SW480 (cell line): ENCODE measurements at regions not wholly inside any gene's neighbourhood (a gene's known extent, or its start where the extent isn't known, plus 50 kb on each side); places are given as distances from the start of the nearest gene placed in this dataset.
"Not testable (repeated sequence)": the region's sequence is repeated elsewhere in the genome, so short reads cannot be mapped to it uniquely, and the experiment has no call there.

Experiments used
- DNase-seq: peaks from one replicate; pipeline ENCODE4 v3.0.0-alpha.2; 2016; ENCODE audit warnings: low spot score

DNA sequence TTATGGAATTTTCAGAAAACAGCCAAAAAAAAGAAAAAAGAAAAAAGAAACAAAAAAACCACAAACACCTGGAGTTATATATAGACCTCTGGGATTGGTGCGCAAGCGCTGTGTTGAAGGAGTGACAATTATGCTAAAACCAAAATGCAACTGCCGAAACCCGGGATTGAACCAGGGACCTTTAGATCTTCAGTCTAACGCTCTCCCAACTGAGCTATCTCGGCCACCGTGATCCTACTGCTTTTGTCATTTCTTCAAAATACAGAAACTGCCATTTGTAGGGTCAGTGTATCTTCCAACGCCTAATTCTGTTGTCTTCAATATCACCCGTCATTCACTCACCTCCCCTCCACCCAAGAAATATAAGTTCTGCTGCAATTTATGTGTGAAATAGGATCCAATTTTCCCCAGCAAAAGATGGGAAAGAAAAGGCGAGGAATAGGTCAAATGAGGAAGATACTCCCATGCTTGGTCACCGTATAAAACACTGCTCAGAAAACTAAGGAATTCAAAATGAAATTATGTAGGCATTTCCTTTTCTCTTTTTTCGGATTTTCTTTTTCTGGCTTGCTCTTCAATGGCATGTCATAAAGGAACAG, 116.0 kb downstream of the TRIM27 start:
- DNase-seq = peak; percentile 20

DNA sequence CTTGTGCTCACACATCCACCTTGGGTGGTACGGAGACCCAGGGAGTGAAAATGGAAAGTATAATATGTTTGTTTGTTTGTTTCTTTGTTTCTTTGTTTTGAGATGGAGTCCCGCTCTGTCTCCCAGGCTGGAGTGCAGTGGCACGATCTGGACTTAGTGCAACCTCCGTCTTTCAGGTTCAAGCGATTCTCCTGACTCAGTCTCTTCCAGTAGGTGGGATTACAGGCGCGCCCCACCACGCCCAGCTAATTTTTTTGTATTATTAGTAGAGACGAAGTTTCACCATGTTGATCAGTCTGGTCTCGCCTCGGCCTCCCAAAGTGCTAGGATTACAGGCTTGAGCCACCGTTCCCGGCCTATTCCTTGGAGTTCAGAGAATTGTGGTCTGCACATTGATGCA, 115.4 kb downstream of the TRIM27 start:
- no peak for DNase-seq

DNA sequence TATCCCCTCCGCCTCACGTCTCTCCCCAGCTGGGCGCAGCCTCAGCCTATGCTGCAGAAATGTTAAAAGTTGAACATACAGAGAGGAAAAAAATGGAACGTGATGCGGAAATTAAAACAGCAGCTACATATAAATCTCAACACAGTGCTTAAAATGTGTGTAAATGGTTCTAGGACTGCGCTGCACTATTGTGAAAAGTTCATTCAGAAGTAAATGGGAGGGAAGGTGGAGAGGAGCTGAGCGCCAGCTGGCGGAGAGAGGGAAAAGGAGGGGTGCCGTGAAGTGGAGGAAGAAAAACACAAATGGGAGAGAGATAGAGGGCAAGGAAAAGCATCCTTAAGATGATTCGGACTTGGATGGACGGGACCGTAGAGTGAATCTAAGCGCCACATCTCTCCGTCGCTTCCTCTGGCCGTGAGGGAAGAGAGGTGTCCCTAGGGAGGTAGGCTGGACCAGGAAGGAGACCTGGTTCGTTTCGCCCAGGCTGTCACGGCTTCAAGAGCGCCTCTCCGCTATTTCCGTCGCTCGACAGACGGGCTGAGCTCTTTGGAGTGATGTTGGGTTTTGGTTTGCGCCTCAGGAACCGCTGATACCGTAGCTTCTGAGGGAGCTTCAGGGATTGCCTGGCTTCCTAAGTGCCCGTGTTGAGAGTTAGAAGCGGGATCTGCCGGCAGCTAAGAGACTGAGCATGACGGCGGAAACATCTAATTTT, 113.7 kb downstream of the TRIM27 start:
- no peak for DNase-seq

GRCh38 chr6:28810659-28811053, 113.1 kb downstream of the TRIM27 start:
- DNase-seq = no peak

GRCh38 chr6:28811873-28812272, 111.9 kb downstream of the TRIM27 start:
- no peak for DNase-seq

GRCh38 chr6:28812778-28813569, 110.8 kb downstream of the TRIM27 start:
- DNase-seq = no peak

DNA sequence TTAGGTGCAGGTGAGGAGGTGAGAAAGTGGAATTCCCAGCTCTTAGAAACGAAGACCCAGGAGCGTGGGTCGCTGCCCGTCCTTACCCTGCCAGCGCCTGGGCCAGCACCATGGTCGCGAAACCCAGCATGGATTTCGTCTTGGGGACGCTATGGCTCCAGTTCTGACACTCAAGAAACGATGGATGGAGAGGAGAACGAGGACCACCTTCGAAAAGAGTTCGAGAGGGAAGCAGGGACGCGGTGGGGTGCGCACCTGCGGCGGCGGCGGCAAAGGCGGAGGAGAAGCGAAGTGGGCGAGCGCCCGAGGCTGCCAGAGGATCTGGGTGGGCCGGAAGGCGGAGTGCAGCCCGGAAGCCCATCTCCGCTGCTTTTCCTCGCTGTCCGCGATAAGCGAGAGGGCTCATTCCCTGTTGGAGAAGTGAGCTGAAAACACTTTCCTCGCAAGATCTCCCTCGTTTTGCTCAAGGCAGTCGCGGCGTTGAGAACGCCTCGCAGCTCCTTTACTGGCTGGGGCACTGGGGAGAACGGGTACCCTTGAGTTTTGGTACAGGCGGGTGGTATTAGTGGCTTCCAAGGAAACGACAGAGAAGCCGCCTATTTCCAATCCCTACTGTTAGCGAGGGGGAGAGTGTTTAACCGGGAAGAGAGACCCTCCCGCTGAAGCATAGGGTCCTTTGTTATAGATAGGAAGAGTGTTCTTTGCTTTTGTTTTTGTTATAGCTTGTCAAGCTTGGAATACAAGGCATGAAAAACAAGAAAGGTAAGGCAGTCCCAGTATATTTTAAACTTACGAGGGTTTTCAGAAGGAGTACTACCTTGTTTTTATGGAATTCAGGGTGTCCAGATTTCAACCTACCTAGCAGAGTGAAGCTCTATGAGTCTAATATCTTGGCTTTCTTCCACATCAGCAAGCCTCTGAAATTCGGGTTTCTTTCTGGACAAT, 109.5 kb downstream of the TRIM27 start:
- DNase-seq = no peak

DNA sequence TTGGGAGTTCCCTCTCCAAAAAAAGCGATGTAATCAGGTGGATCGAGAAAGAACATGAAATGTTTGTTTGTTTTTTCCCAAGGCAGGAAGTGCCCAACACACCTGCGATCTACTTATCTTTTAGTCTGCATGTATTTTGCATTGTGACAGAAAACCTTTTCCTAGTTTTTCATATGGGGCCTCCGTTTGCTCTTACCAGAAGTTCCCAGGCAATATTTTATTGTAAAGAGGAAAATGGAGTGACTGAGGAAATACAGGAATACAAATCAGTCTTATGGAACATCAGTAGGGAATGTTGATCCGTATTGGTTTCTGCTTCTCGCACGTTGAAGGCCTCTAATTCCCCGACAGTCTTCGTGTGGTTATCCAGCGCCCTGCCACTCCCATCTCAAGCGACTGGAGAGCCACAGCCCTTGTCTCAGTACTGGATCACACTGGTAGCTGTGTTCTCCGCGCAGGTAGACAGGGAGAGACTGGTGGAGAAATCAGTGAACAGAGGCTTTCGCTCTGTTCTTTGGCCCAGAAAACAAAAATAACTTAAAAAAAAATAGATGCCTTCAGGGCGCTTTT, 107.4 kb downstream of the TRIM27 start:
- DNase-seq = no peak

- DNase-seq = no peak
Measured at GRCh38 chr6:28816909-28817807, 106.6 kb downstream of the TRIM27 start.

DNA sequence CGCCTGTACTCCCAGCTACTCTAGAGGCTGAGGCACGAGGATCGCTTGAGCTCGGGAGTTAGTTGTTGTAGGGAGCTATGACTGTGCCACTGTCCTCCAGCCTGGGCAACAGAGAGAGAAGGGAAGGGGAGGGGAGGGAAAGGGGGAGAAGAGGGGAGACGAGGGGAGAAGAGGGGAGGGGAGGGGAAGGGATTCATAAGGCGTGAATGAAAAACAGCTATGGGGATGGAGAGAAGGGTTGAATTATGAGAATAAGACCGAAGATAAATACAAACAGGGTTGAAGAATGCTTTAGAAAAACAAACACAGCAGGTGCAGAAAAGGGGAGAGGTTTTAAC, 106.0 kb downstream of the TRIM27 start:
- no peak for DNase-seq

DNA sequence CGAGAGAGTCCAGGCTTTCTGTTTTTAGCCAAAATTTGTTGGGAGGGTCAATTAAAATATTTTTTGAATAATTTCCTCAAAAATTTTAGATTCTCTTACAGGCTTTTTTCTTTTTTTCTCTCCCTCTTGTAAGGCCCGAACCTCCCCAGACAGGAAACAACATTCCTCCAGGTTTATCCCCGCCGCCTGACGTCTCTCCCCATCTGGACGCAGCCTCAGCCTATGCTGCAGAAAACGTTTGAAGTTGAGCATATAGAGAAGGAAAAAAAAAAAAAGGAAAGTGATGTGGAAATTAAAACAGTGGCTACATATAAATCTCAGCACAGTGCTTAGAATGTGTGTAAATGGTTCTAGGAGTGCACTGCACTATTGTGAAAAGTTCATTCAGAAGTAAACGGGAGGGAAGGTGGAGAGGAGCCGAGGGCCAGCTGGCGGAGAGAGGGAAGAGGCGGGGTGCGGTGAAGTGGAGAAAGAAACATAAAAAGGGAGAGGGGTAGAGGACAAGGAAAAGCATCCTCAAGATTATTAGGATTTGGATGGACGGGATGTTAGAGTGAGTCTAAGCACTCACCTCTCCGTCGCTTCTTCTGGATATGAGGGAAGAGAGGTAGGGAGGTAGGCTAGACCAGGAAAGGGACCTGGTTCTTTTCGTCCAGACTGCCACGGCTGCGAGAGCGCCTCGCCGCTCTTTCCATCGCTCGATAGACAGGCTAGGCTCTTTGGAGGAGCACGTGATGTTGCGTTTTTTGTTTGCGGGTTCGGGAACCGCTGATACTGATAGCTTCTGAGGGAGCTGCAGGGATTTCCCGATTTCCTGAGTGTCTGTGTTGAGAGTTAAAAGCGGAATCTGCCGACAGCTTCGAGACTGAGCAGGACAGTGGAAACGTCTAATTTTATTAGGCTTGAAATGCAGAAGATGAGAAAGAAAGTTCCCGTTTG, 98.7 kb downstream of the TRIM27 start:
- DNase-seq = no peak

DNA sequence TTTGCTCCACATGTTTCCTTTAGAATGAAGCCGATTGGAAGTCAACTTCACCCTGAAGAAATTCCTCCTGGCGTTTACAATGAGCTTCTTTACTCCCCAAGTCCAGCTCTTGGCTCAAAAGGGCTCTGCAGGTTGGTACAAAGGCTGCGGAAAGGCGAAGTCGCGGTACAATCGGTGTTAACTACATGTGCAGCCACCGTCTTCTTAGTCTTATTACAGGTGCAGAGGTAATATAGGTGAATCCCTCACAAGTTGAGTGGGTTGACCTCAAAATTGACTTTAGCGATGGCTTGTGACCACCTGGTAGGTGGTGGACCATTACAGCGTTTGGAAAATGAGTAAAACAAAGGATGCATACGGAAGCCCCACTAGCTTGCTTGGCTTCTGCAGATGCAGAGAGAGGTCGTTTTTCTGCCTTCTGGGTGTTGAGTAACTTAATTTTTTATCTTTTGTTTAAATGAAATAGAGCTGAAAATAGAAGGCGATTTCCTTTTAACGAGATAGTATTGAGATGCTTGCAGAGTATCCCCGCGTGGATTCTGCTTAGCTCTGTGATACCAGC, 98.0 kb downstream of the TRIM27 start:
- no peak for DNase-seq

DNA sequence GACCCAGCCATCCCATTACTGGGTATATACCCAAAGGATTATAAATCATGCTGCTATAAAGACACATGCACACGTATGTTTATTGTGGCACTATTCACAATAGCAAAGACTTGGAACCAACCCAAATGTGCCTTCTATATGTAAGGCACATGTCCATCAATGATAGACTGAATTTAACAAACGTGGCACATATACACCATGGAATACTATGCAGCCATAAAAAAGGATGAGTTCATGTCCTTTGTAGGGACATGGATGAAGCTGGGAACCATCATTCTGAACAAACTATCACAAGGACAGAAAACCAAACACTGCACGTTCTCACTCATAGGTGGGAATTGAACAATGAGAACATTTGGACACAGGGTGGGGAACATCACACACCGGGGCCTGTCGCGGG, 92.1 kb downstream of the TRIM27 start:
- not testable (repeated sequence) for DNase-seq

DNA sequence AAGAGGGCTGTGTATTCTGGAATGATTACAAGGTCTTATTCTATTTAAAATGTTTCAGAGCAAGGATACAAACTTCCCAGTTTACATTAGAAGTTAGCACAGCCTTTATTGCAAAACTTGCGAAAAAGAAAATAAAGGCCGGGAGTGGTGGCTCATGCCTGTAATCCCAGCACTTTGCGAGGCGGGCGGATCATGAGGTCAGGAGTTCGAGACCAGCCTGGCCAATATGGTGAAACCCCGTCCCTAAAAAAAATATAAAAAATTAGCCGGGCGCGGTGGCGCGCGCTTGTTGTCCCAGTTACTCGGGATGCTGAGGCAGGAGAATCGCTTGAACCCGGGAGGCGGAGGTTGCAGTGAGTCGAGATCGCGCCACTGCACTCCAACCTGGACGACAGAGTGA, 87.1 kb downstream of the TRIM27 start:
- not testable (repeated sequence) for DNase-seq

DNA sequence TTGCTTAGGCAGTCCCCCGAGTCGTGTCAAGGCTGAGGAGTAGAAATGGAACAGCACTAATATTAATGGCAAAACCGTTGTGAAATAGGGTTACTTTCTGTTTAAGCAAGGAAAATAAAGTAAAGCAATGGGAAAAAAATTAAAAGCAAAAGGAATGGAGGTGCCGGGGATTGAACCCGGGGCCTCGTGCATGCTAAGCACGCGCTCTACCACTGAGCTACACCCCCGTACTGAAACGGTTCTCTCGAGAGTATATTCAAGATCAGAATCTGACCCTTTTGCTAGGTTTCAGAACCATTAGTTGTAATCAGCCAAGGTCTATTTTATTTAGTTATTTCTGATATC, 85.5 kb downstream of the TRIM27 start:
- peak; percentile 61 for DNase-seq

DNA sequence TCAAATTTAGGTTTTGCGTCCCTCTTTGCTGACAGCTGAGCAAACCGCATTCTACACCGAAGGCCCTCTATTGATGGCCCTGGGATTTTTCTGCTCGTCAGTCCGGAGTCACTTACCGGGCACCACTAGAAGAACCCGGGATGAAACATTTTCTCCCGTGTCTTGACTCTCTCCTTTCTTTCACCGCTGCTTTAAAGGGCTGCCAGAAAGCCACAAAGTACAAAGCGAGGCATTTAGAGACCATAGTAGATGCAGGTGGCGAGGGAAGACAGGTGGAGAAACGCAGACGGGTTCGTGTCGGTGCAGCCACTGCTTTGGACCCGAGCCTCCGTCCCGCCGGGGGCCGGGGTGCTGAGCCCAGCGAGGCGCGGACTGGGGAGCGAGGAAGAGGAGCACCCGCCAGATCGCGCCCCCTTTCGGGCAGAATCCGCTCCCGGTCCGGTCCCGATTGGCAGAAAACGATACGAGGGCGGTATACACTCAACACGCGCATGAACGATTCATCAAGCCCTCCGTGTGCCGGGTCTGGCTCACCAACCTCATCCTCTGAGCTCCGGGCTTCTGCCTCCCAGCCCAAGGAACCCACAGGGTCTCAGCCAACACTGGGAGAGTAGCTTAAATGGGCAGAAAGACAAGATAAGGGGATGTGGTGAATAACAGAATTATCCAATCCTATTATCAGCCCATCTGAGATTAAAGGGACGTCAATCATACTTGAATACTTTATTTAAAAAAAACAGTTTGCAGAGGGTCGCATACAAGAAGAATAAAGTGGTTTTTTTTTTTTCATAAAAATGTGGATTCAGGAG, 84.9 kb downstream of the TRIM27 start:
- peak; percentile 87 for DNase-seq

DNA sequence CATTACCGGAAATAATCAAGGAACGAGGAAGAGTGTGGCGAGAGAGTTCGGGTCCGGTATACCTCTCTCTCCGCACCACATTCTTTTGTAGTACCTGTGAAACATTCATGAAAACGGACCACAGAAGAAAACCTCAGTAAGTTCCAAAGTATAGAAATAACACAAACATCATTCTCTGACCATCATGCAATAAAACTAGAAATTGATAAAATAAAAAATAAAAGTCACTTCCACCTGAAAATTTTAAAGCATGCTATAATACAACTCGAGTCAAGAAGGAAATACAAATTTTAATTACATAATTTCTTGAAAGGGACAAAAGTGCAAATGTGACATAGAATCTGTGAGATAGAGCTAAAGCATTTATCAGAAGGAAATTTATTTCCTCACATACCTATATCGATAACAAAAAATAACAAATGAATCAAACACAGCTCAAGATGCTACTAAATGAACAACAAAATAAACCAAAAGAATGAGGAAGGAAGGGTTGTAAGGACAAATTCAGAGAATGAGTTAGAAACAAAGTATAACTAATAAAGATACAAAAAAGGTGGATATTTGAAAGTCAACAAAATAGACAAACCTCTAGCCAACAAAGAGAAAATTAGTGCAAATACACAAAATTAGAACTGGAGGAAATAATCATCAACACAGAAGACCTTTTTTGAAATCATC, 84.2 kb downstream of the TRIM27 start:
- DNase-seq = peak; percentile 4

- DNase-seq = no peak
Measured at GRCh38 chr6:28841290-28841689, 82.5 kb downstream of the TRIM27 start.
